ENCODE measurements at regions not wholly inside any gene's neighbourhood (a gene's known extent, or its start where the extent isn't known, plus 50 kb on each side); places are given as distances from the start of the nearest gene placed in this dataset.

DNA sequence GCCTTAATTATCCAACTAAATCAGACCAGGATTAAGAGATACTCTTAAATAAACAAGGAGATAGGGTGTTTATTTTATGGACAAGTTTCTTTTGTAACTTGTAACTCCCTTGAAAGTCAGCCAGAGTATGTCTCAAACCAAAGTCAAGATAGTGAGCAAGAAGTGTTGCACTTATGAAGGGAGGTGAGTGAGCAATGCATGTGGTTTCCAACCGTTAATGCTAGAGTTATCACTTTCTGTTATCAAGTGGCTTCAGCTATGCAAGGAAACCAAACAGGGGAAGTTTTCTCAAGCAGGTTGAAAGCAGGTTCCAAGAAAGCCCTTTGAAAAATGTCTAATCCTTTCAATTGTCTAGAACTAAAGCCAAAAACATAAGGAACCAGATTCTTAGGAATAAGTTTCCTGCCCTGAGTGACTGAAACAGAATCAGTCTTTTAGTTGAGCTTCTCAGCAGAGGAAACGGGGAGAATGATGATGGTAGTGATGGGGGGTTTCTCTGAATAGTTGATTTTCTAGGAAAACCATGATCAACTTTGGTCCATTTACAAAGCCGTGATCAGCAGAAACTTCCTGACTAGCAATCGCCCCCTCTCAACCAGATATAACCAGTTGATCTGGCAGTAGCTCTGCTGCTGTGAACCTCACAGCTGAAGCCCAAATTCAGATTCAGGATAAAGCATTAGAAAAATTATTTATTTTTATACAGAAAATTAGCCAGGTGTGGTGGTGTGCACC, 128.4 kb downstream of the DAD1 start:
- TF ChIP-seq, protein P1, sequence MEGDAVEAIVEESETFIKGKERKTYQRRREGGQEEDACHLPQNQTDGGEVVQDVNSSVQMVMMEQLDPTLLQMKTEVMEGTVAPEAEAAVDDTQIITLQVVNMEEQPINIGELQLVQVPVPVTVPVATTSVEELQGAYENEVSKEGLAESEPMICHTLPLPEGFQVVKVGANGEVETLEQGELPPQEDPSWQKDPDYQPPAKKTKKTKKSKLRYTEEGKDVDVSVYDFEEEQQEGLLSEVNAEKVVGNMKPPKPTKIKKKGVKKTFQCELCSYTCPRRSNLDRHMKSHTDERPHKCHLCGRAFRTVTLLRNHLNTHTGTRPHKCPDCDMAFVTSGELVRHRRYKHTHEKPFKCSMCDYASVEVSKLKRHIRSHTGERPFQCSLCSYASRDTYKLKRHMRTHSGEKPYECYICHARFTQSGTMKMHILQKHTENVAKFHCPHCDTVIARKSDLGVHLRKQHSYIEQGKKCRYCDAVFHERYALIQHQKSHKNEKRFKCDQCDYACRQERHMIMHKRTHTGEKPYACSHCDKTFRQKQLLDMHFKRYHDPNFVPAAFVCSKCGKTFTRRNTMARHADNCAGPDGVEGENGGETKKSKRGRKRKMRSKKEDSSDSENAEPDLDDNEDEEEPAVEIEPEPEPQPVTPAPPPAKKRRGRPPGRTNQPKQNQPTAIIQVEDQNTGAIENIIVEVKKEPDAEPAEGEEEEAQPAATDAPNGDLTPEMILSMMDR (conservative IDR thresholded peaks at IDR 0.05) = no peak
- TF ChIP-seq ZFX (IDR thresholded peaks at IDR 0.05) = no peak

All from C4-2B (cell line).